C4-2B (cell line): ENCODE measurements at regions not wholly inside any gene's neighbourhood (a gene's known extent, or its start where the extent isn't known, plus 50 kb on each side); places are given as distances from the start of the nearest gene placed in this dataset.

Experiments used
- H3K27ac ChIP-seq: fragments of 450-650 bp; 2 replicates; pipeline ENCODE4 v1.5.1; 2017
- CTCF ChIP-seq: fragments of 450-650 bp; conservative IDR thresholded peaks from 2 replicates; pipeline ENCODE4 v1.5.1; 2017; ENCODE audit warnings: mild to moderate bottlenecking
- ZFX ChIP-seq: fragments of 450-650 bp; IDR thresholded peaks from 2 replicates; pipeline ENCODE4 v1.6.1; 2017

- TF ChIP-seq CTCF (no peak), ZFX (no peak)
- H3K27ac ChIP-seq = no peak overlapping the region
Observed at GRCh38 chrX:69277369-69277990, 112.2 kb upstream of the PJA1 start.

GRCh38 chrX:69268611-69269010 lies 103.4 kb upstream of the PJA1 start:
- no peak overlapping the region for H3K27ac ChIP-seq
- TF ChIP-seq ZFX (no peak), CTCF (no peak)

- no peak overlapping the region for H3K27ac ChIP-seq
- no peak for TF ChIP-seq ZFX
- TF ChIP-seq CTCF = no peak
Observed at GRCh38 chrX:69264158-69264581, 98.9 kb upstream of the PJA1 start.

DNA sequence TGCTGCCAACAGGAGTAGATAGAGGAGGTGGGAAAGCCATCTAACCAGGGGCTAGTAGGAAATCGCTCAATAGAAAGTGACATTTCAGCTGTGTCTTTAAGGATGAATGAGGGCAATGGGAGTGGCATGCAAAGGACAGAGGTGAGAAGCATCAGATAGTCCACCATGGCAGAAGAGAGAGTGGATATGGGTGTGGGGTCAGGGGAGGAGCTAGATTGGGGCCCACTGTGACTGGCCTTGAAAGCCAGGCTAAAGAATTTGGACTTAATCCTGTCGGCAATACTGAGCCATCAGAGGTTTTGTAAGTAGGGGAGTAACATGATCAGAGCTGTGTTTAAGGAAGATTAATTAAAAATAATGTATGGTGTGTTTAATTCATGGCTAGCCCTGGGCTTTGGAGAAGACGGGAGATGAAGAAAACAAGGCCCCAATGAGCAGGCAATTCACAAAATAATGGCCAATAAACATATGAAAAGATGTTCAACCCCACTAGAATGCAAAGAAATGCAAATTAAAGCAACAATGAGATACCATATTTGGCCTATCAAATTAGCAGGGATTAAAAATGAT lies 98.1 kb upstream of the PJA1 start:
- no peak for TF ChIP-seq ZFX
- no peak for TF ChIP-seq CTCF

DNA sequence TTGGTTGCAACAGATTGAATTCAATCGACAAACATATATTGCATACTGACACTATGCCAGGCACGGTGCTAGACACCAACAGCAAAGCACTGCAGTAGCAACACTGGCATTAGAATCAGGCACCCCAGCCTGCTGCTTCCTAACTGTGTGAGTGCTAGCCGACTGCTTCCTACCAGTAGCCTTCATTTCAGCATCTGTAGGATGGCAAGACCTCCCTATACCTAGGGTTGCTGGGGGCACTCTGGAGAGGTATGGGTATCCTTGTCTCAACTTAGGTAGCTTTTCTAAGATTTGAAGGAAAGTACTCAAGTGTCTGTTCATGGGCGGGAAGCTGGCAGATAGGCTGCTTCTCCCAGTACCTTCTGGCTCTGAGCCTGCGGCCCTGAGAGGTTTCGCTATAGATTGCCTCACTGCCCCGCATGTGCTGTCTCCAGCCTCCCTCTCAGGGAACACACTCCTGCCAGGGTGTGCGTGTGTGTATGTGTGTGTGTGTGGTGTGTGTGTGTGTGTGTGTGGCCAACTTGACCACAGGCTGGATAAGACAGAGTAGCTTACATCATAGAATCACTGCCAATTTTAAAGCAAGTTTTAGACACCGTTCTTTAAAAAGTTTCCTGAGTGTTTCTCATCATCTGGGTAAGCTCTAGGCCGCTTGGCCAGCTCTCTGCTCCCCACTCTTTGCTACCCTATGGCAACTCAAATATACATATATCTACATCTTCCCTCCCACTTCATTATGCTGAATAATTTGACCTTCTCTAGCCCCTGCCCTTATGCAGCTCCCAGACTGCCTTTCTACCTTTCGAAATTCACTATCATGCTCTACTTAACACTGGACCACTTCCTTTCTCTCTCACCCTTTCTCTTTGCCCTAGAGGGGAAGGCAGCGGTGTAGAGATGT lies 97.0 kb upstream of the PJA1 start:
- TF ChIP-seq ZFX = no peak
- TF ChIP-seq CTCF = no peak
- no peak overlapping the region for H3K27ac ChIP-seq

More for the DNA sequence above, 98.1 kb upstream of the PJA1 start:
- H3K27ac ChIP-seq = no peak overlapping the region

DNA sequence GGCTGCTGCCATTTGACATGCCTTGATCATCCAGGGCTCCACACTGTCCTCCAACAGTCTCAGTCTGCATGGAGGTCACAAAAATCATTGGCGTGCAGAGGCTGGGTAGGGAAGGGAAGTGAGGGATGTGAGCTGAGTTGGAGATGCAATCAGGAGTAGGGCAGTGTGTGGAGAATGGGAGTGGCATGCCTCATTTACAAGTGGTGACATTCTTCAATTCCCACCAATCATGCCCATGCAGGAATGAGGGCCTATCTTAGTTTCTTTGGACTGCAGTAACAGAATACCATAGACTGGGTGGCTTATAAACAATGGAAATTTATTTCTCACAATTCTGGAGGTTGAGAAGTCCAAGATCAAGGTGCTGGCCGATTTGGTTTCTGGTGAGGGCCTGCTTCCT lies 94.9 kb upstream of the PJA1 start:
- no peak for TF ChIP-seq CTCF
- no peak for TF ChIP-seq ZFX
- H3K27ac ChIP-seq = no peak overlapping the region

GRCh38 chrX:69258893-69259292 lies 93.6 kb upstream of the PJA1 start:
- H3K27ac ChIP-seq = no peak overlapping the region
- TF ChIP-seq ZFX (no peak), CTCF (no peak)
